CD4-positive, alpha-beta T cell treated with Interleukin-6 for 4 hours (primary cell): ENCODE measurements at regions not wholly inside any gene's neighbourhood (a gene's known extent, or its start where the extent isn't known, plus 50 kb on each side); places are given as distances from the start of the nearest gene placed in this dataset.

Experiments
- DNase-seq: peaks from one replicate; pipeline ENCODE4 v3.0.0-alpha.2; 2020; ENCODE audit warnings: mixed read lengths

GRCh38 chr10:78873413-78873812 is 195.4 kb upstream of the ZMIZ1 start:
- no peak for DNase-seq

GRCh38 chr10:78875331-78875877 is 193.4 kb upstream of the ZMIZ1 start:
- no peak for DNase-seq

- no peak for DNase-seq
Observed at GRCh38 chr10:78875932-78876331, 192.8 kb upstream of the ZMIZ1 start.

GRCh38 chr10:78876449-78876848 is 192.3 kb upstream of the ZMIZ1 start:
- DNase-seq, result no peak

- no peak for DNase-seq
Observed at GRCh38 chr10:78879621-78880020, 189.1 kb upstream of the ZMIZ1 start.

- no peak for DNase-seq
Observed at GRCh38 chr10:78886129-78886528, 182.6 kb upstream of the ZMIZ1 start.

GRCh38 chr10:78889536-78890063 is 179.2 kb upstream of the ZMIZ1 start:
- DNase-seq, result no peak

GRCh38 chr10:78890506-78890905 is 178.3 kb upstream of the ZMIZ1 start:
- no peak for DNase-seq

GRCh38 chr10:78891741-78892140 is 177.0 kb upstream of the ZMIZ1 start:
- no peak for DNase-seq

- DNase-seq, result no peak
Observed at GRCh38 chr10:78892338-78893176, 176.2 kb upstream of the ZMIZ1 start.

- DNase-seq, result no peak
Observed at GRCh38 chr10:78893217-78893616, 175.5 kb upstream of the ZMIZ1 start.

- DNase-seq, result no peak
Observed at GRCh38 chr10:78894089-78894840, 174.5 kb upstream of the ZMIZ1 start.

GRCh38 chr10:78894841-78895195 is 173.9 kb upstream of the ZMIZ1 start:
- DNase-seq, result no peak

GRCh38 chr10:78895469-78895868 is 173.3 kb upstream of the ZMIZ1 start:
- DNase-seq, result no peak

- DNase-seq, result no peak
Observed at GRCh38 chr10:78896159-78896928, 172.4 kb upstream of the ZMIZ1 start.

GRCh38 chr10:78898341-78899097 is 170.2 kb upstream of the ZMIZ1 start:
- no peak for DNase-seq

- no peak for DNase-seq
Observed at GRCh38 chr10:78899098-78899754, 169.5 kb upstream of the ZMIZ1 start.

- DNase-seq, result no peak
Observed at GRCh38 chr10:78899996-78900714, 168.6 kb upstream of the ZMIZ1 start.

- no peak for DNase-seq
Observed at GRCh38 chr10:78900715-78901430, 167.9 kb upstream of the ZMIZ1 start.

- DNase-seq, result no peak
Observed at GRCh38 chr10:78901694-78902093, 167.1 kb upstream of the ZMIZ1 start.
